Erythroblast (primary cell): ENCODE measurements at regions not wholly inside any gene's neighbourhood (a gene's known extent, or its start where the extent isn't known, plus 50 kb on each side); places are given as distances from the start of the nearest gene placed in this dataset.

Experiments used
- GATA1 ChIP-seq: IDR thresholded peaks from 2 replicates; pipeline ENCODE4 v1.6.1; 2011; ENCODE audit warnings: low read depth, mild to moderate bottlenecking, control low read depth, low read length, moderate library complexity
- POLR2A ChIP-seq: IDR thresholded peaks from 2 replicates; pipeline ENCODE4 v1.6.1; 2011; ENCODE audit warnings: mild to moderate bottlenecking, low read length

- TF ChIP-seq POLR2A (no peak), GATA1 (no peak)
Observed at GRCh38 chr2:42850016-42850805, 57.8 kb upstream of the HAAO start.
